WERI-Rb-1 (cell line): ENCODE measurements at regions not wholly inside any gene's neighbourhood (a gene's known extent, or its start where the extent isn't known, plus 50 kb on each side); places are given as distances from the start of the nearest gene placed in this dataset.
"Not testable (repeated sequence)": the region's sequence is repeated elsewhere in the genome, so short reads cannot be mapped to it uniquely, and the experiment has no call there.

Source experiments
- DNase-seq: peaks from one replicate; pipeline ENCODE4 v3.0.0-alpha.2; 2020
- H3K27ac ChIP-seq: fragments of 250-450 bp; sonication (Bioruptor Pico); 2 replicates; pipeline ENCODE4 v1.5.1; 2020; ENCODE audit warnings: mild to moderate bottlenecking, moderate library complexity
- H3K27me3 ChIP-seq: fragments of 250-450 bp; sonication (Bioruptor Pico); 2 replicates; pipeline ENCODE4 v1.5.1; 2021; ENCODE audit warnings: mild to moderate bottlenecking, low read depth, moderate library complexity; ENCODE audit not compliant: insufficient read depth, severe bottlenecking
- H3K36me3 ChIP-seq: fragments of 250-450 bp; sonication (Bioruptor Pico); 2 replicates; pipeline ENCODE4 v1.5.1; 2020; ENCODE audit warnings: mild to moderate bottlenecking, moderate library complexity
- H3K4me3 ChIP-seq: 2 replicates; pipeline ENCODE4 v1.5.1; 2011; ENCODE audit warnings: low read depth, mild to moderate bottlenecking, control low read depth, low read length
- H3K9me3 ChIP-seq: fragments of 250-450 bp; sonication (Bioruptor Pico); 2 replicates; pipeline ENCODE4 v1.5.1; 2021; ENCODE audit warnings: mild to moderate bottlenecking, moderate library complexity; ENCODE audit not compliant: severe bottlenecking
- TF ChIP-seq, protein P1 (sequence below): IDR thresholded peaks from 2 replicates; pipeline ENCODE4 v1.5.1; 2011; ENCODE audit warnings: low read depth, mild to moderate bottlenecking, control low read depth, inconsistent platforms, low read length

- TF ChIP-seq, protein P1, sequence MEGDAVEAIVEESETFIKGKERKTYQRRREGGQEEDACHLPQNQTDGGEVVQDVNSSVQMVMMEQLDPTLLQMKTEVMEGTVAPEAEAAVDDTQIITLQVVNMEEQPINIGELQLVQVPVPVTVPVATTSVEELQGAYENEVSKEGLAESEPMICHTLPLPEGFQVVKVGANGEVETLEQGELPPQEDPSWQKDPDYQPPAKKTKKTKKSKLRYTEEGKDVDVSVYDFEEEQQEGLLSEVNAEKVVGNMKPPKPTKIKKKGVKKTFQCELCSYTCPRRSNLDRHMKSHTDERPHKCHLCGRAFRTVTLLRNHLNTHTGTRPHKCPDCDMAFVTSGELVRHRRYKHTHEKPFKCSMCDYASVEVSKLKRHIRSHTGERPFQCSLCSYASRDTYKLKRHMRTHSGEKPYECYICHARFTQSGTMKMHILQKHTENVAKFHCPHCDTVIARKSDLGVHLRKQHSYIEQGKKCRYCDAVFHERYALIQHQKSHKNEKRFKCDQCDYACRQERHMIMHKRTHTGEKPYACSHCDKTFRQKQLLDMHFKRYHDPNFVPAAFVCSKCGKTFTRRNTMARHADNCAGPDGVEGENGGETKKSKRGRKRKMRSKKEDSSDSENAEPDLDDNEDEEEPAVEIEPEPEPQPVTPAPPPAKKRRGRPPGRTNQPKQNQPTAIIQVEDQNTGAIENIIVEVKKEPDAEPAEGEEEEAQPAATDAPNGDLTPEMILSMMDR, result no peak
- no peak overlapping the region for H3K4me3 ChIP-seq
- no peaks in the 10 kb centered on the region for H3K27me3 ChIP-seq
- H3K9me3 ChIP-seq, result no peaks in the 10 kb centered on the region
- DNase-seq, result no peak
- H3K27ac ChIP-seq, result no peak overlapping the region
- H3K36me3 ChIP-seq, result no peaks in the 10 kb centered on the region
These were observed 96.2 kb upstream of the NAP1L1 start for GRCh38 chr12:76180401-76181277.

DNA sequence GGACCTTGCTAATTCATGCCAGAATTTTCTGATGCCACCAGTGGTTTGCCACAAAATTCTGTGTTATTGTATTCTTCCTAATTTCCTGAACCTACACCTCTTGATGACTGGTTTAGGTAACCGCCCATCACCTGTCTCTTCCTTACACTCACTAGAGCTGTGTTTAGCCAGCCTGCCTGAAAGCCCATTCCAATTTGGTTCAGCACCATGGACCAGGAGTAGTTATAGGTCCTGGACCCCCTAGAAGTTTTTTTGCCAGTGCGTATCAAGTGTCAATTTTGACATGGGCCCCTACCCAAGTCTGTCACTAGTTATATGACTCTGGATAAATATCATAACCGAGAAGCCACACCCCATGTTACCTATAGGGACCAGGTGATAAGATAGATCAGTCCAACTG, 94.0 kb upstream of the NAP1L1 start:
- H3K9me3 ChIP-seq, result no peaks in the 10 kb centered on the region
- TF ChIP-seq, protein P1, result no peak
- DNase-seq, result no peak
- H3K27me3 ChIP-seq, result no peaks in the 10 kb centered on the region
- no peaks in the 10 kb centered on the region for H3K36me3 ChIP-seq
- no peak overlapping the region for H3K4me3 ChIP-seq
- H3K27ac ChIP-seq, result no peak overlapping the region

DNA sequence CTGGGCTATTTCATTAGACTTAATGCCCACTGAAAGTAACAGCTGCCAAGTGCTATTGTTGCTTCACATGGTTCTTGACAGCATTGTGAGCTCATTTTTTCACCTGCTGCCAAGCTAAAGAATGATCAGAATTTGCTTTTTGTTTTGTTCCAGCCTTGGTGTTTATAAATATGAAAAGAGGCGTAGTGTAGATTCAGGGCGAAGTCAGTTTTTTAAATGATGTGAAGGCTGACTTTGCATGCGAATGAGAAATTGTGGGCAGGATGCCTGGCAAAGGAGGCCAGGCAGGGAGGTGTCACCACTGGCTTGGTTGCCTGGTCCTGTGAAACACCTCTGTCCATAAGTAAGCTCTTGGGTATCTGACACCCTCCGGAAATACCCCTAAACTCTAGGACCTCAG, 93.3 kb upstream of the NAP1L1 start:
- Histone ChIP-seq H3K27me3 (no peaks in the 10 kb centered on the region), H3K27ac (no peak overlapping the region), H3K9me3 (no peaks in the 10 kb centered on the region), H3K4me3 (no peak overlapping the region), H3K36me3 (no peaks in the 10 kb centered on the region)
- DNase-seq, result no peak
- TF ChIP-seq, protein P1, result no peak

- no peaks in the 10 kb centered on the region for H3K27me3 ChIP-seq
- no peaks in the 10 kb centered on the region for H3K9me3 ChIP-seq
- no peak for DNase-seq
- no peak overlapping the region for H3K27ac ChIP-seq
- TF ChIP-seq, protein P1, result no peak
- no peaks in the 10 kb centered on the region for H3K36me3 ChIP-seq
- no peak overlapping the region for H3K4me3 ChIP-seq
These were observed 92.5 kb upstream of the NAP1L1 start for GRCh38 chr12:76176940-76177339.

GRCh38 chr12:76175946-76176345, 91.5 kb upstream of the NAP1L1 start:
- H3K4me3 ChIP-seq, H3K27ac ChIP-seq, H3K27me3 ChIP-seq, H3K9me3 ChIP-seq, DNase-seq, H3K36me3 ChIP-seq: not testable (repeated sequence)

- no peak for DNase-seq
- TF ChIP-seq, protein P1, result no peak
- H3K36me3 ChIP-seq, result no peaks in the 10 kb centered on the region
These were observed 89.3 kb upstream of the NAP1L1 start for GRCh38 chr12:76173756-76174155.

More at GRCh38 chr12:76173756-76174155, 89.3 kb upstream of the NAP1L1 start:
- H3K27ac ChIP-seq, result no peak overlapping the region
- no peak overlapping the region for H3K4me3 ChIP-seq
- H3K9me3 ChIP-seq, result no peaks in the 10 kb centered on the region
- H3K27me3 ChIP-seq, result no peaks in the 10 kb centered on the region
